Neural progenitor cell (in vitro differentiated cells): ENCODE measurements at regions not wholly inside any gene's neighbourhood (a gene's known extent, or its start where the extent isn't known, plus 50 kb on each side); places are given as distances from the start of the nearest gene placed in this dataset.

Source experiments
- DNase-seq: peaks from one replicate; pipeline ENCODE4 v3.0.0-alpha.2; 2016; ENCODE audit warnings: low spot score
- H2AFZ ChIP-seq: fragments of 200-600 bp; sonication (generic); replicated peaks from 2 replicates; pipeline ENCODE4 v1.6.1; 2016; ENCODE audit warnings: antibody characterized with exemption
- H3F3A ChIP-seq: fragments of 200-600 bp; sonication (generic); 2 replicates; pipeline ENCODE4 v1.6.1; 2016; ENCODE audit warnings: antibody characterized with exemption, low read depth
- H3K27ac ChIP-seq: fragments of 200-600 bp; sonication (generic); 2 replicates; pipeline ENCODE4 v1.5.1; 2016; ENCODE audit warnings: mild to moderate bottlenecking
- H3K27me3 ChIP-seq: fragments of 200-600 bp; sonication (generic); 2 replicates; pipeline ENCODE4 v1.6.1; 2016; ENCODE audit warnings: mild to moderate bottlenecking, moderate library complexity
- H3K36me3 ChIP-seq: fragments of 200-600 bp; sonication (generic); 2 replicates; pipeline ENCODE4 v1.5.1; 2016
- H3K4me1 ChIP-seq: fragments of 200-600 bp; sonication (generic); 2 replicates; pipeline ENCODE4 v1.6.1; 2016; ENCODE audit warnings: mixed run types
- H3K4me2 ChIP-seq: fragments of 200-600 bp; sonication (generic); 2 replicates; pipeline ENCODE4 v1.6.1; 2016
- H3K4me3 ChIP-seq: fragments of 200-600 bp; sonication (generic); 2 replicates; pipeline ENCODE4 v1.5.1; 2016
- H3K79me2 ChIP-seq: fragments of 200-600 bp; sonication (generic); 2 replicates; pipeline ENCODE4 v1.6.1; 2016; ENCODE audit warnings: low read depth
- H3K9ac ChIP-seq: fragments of 200-600 bp; sonication (generic); 2 replicates; pipeline ENCODE4 v1.6.1; 2016
- H3K9me3 ChIP-seq: fragments of 200-600 bp; sonication (generic); 2 replicates; pipeline ENCODE4 v1.5.1; 2016; ENCODE audit warnings: low read depth
- H4K20me1 ChIP-seq: fragments of 200-600 bp; sonication (generic); 2 replicates; pipeline ENCODE4 v1.6.1; 2016; ENCODE audit warnings: low read depth
- H3K27ac Mint-ChIP-seq: 3 replicates; pipeline ENCODE4 v1.8.0; 2021; ENCODE audit warnings: mixed read lengths
- H3K27me3 Mint-ChIP-seq: 2 replicates; pipeline ENCODE4 v1.8.0; 2022; ENCODE audit warnings: low read depth, mild to moderate bottlenecking, inconsistent platforms, moderate library complexity, mixed read lengths; ENCODE audit not compliant: insufficient read depth
- H3K36me3 Mint-ChIP-seq: 3 replicates; pipeline ENCODE4 v1.8.0; 2021; ENCODE audit warnings: mixed read lengths
- H3K4me1 Mint-ChIP-seq: 3 replicates; pipeline ENCODE4 v1.8.0; 2021; ENCODE audit warnings: mixed read lengths
- H3K4me3 Mint-ChIP-seq: 3 replicates; pipeline ENCODE4 v1.8.0; 2021; ENCODE audit warnings: mild to moderate bottlenecking, moderate library complexity, mixed read lengths
- H3K9me3 Mint-ChIP-seq: 3 replicates; pipeline ENCODE4 v1.8.0; 2020; ENCODE audit warnings: mixed read lengths
- CTCF ChIP-seq: fragments of 200-600 bp; sonication (generic); IDR thresholded peaks from 2 replicates; pipeline ENCODE4 v1.5.1; 2017; ENCODE audit warnings: antibody characterized with exemption, mild to moderate bottlenecking
- EZH2 ChIP-seq: fragments of 200-600 bp; sonication (generic); IDR thresholded peaks from 2 replicates; pipeline ENCODE4 v1.6.1; 2017; ENCODE audit warnings: antibody characterized with exemption, mild to moderate bottlenecking, moderate library complexity
- EZH2phosphoT487 ChIP-seq: fragments of 200-600 bp; sonication (generic); IDR thresholded peaks from 2 replicates; pipeline ENCODE4 v1.6.1; 2017; ENCODE audit warnings: antibody characterized with exemption

GRCh38 chr18:64273724-64274123 lies 124.8 kb upstream of the LINC00305 start:
- H3K27ac Mint-ChIP-seq, result no peak overlapping the region
- peak; percentile 14 for DNase-seq
- no peak overlapping the region for H3K4me3 Mint-ChIP-seq

GRCh38 chr18:64271975-64272659 lies 123.2 kb upstream of the LINC00305 start:
- H3K27me3 Mint-ChIP-seq, result peaks cover 4% of the 10 kb centered on the region
- peaks cover 17% of the 10 kb centered on the region for H3K9me3 Mint-ChIP-seq
- Histone ChIP-seq H2AFZ (no peak overlapping the region), H3K36me3 (no peaks in the 10 kb centered on the region), H3K9ac (no peak overlapping the region), H3F3A (peaks cover 29% of the 10 kb centered on the region), H3K4me2 (no peak overlapping the region), H3K4me3 (no peak overlapping the region), H3K27me3 (no peaks in the 10 kb centered on the region), H4K20me1 (no peaks in the 10 kb centered on the region), H3K79me2 (no peaks in the 10 kb centered on the region), H3K9me3 (peaks cover 4% of the 10 kb centered on the region), H3K4me1 (peaks cover 27% of the 10 kb centered on the region), H3K27ac (no peak overlapping the region)
- no peak overlapping the region for H3K4me3 Mint-ChIP-seq
- TF ChIP-seq CTCF (no peak), EZH2 (no peak), EZH2phosphoT487 (no peak)
- DNase-seq, result no peak
- no peak overlapping the region for H3K27ac Mint-ChIP-seq
- H3K36me3 Mint-ChIP-seq, result no peaks in the 10 kb centered on the region
- peaks cover 32% of the 10 kb centered on the region for H3K4me1 Mint-ChIP-seq

More at GRCh38 chr18:64273724-64274123, 124.8 kb upstream of the LINC00305 start:
- peak overlapping the region; percentile 34 for H3K4me2 ChIP-seq
- H3K9ac ChIP-seq, result no peak overlapping the region
- H3K79me2 ChIP-seq, result no peaks in the 10 kb centered on the region
- no peaks in the 10 kb centered on the region for H4K20me1 ChIP-seq
- H3K36me3 Mint-ChIP-seq, result no peaks in the 10 kb centered on the region
- H3K27ac ChIP-seq, result peak overlapping the region; percentile 67
- no peak overlapping the region for H3K4me3 ChIP-seq
- H3K9me3 Mint-ChIP-seq, result peaks cover 21% of the 10 kb centered on the region
- TF ChIP-seq CTCF, result no peak
- TF ChIP-seq EZH2phosphoT487, result no peak
- TF ChIP-seq EZH2, result no peak
- peaks cover 32% of the 10 kb centered on the region for H3K4me1 Mint-ChIP-seq
- peaks cover 4% of the 10 kb centered on the region for H3K27me3 Mint-ChIP-seq
- no peaks in the 10 kb centered on the region for H3K27me3 ChIP-seq
- no peak overlapping the region for H2AFZ ChIP-seq
- peaks cover 4% of the 10 kb centered on the region for H3K9me3 ChIP-seq
- peaks cover 29% of the 10 kb centered on the region for H3F3A ChIP-seq
- no peaks in the 10 kb centered on the region for H3K36me3 ChIP-seq
- H3K4me1 ChIP-seq, result peaks cover 27% of the 10 kb centered on the region

GRCh38 chr18:64271246-64271645 lies 122.4 kb upstream of the LINC00305 start:
- H3K4me2 ChIP-seq, result no peak overlapping the region
- H3F3A ChIP-seq, result peaks cover 29% of the 10 kb centered on the region
- H3K27me3 ChIP-seq, result no peaks in the 10 kb centered on the region
- peaks cover 1% of the 10 kb centered on the region for H3K9me3 ChIP-seq
- DNase-seq, result no peak
- H3K36me3 ChIP-seq, result no peaks in the 10 kb centered on the region
- H2AFZ ChIP-seq, result no peak overlapping the region
- H3K9ac ChIP-seq, result no peak overlapping the region
- Mint-ChIP-seq H3K36me3 (no peaks in the 10 kb centered on the region), H3K27ac (no peak overlapping the region), H3K4me3 (no peak overlapping the region), H3K4me1 (peaks cover 32% of the 10 kb centered on the region), H3K9me3 (peaks cover 12% of the 10 kb centered on the region), H3K27me3 (peaks cover 5% of the 10 kb centered on the region)
- no peaks in the 10 kb centered on the region for H3K79me2 ChIP-seq
- no peak overlapping the region for H3K27ac ChIP-seq
- H3K4me3 ChIP-seq, result no peak overlapping the region
- H4K20me1 ChIP-seq, result no peaks in the 10 kb centered on the region
- H3K4me1 ChIP-seq, result peaks cover 27% of the 10 kb centered on the region
- TF ChIP-seq EZH2phosphoT487 (no peak), EZH2 (no peak), CTCF (no peak)
